HFFc6 (cell line): ENCODE measurements at regions not wholly inside any gene's neighbourhood (a gene's known extent, or its start where the extent isn't known, plus 50 kb on each side); places are given as distances from the start of the nearest gene placed in this dataset.

ENCODE experiments used
- DNase-seq: peaks from one replicate; pipeline ENCODE4 v3.0.0-alpha.2; 2018
- H3K27ac Mint-ChIP-seq: 2 replicates; pipeline ENCODE4 v1.8.0; 2020; ENCODE audit warnings: mild to moderate bottlenecking, mixed read lengths
- H3K27me3 Mint-ChIP-seq: 2 replicates; pipeline ENCODE4 v1.8.0; 2021; ENCODE audit warnings: mild to moderate bottlenecking, moderate library complexity, mixed read lengths; ENCODE audit not compliant: insufficient read depth
- H3K36me3 Mint-ChIP-seq: 2 replicates; pipeline ENCODE4 v1.8.0; 2021; ENCODE audit warnings: low read depth, mixed read lengths
- H3K4me1 Mint-ChIP-seq: 2 replicates; pipeline ENCODE4 v1.8.0; 2020; ENCODE audit warnings: low read depth, mixed read lengths
- H3K4me3 Mint-ChIP-seq: 2 replicates; pipeline ENCODE4 v1.8.0; 2020; ENCODE audit warnings: mild to moderate bottlenecking, moderate library complexity, mixed read lengths
- H3K9me3 Mint-ChIP-seq: 2 replicates; pipeline ENCODE4 v1.8.0; 2020; ENCODE audit warnings: mild to moderate bottlenecking, mixed read lengths
- CTCF ChIP-seq: fragments of 200-600 bp; sonication (generic); IDR thresholded peaks from 2 replicates; pipeline ENCODE4 v1.5.0; 2021; ENCODE audit warnings: antibody characterized with exemption, mild to moderate bottlenecking

DNA sequence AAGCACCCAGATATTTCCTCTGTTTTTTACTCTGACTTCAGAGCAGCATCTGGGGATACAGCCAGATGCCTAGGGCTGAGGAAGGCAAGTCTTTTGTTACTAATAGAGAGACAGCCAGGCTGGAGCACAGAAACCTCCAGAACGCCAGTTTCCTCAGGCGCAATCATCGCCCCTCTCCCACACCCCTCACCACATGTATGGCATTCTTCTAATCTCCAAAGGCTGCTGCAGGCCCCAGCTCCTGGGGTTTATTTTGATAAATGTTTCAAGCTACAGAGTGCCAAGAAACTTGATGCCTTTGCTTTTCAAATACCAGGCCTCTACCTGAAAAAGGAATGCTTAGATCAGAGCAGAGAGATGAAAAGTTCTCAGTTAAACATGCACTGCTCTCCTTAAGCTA lies 283.6 kb downstream of the RBM43 start:
- DNase-seq, result no peak
- no peak overlapping the region for H3K4me3 Mint-ChIP-seq
- TF ChIP-seq CTCF, result no peak
- no peaks in the 10 kb centered on the region for H3K9me3 Mint-ChIP-seq
- H3K4me1 Mint-ChIP-seq, result peaks cover 11% of the 10 kb centered on the region; the same call in 1 of the 2 replicates
- H3K27me3 Mint-ChIP-seq, result no peaks in the 10 kb centered on the region
- H3K36me3 Mint-ChIP-seq, result no peaks in the 10 kb centered on the region
- H3K27ac Mint-ChIP-seq, result no peak overlapping the region

- Mint-ChIP-seq H3K9me3 (no peaks in the 10 kb centered on the region), H3K4me1 (peaks cover 7% of the 10 kb centered on the region; the same call in 1 of the 2 replicates), H3K27ac (no peak overlapping the region), H3K36me3 (no peaks in the 10 kb centered on the region), H3K27me3 (no peaks in the 10 kb centered on the region), H3K4me3 (no peak overlapping the region)
- no peak for TF ChIP-seq CTCF
- no peak for DNase-seq
These were observed 284.4 kb downstream of the RBM43 start for GRCh38 chr2:150977296-150977695.

GRCh38 chr2:150976604-150977003 lies 285.1 kb downstream of the RBM43 start:
- H3K9me3 Mint-ChIP-seq, result no peaks in the 10 kb centered on the region
- H3K4me3 Mint-ChIP-seq, result no peak overlapping the region
- no peak for DNase-seq
- TF ChIP-seq CTCF, result no peak
- peaks cover under 1% of the 10 kb centered on the region; the same call in 1 of the 2 replicates for H3K4me1 Mint-ChIP-seq
- no peaks in the 10 kb centered on the region for H3K36me3 Mint-ChIP-seq
- no peak overlapping the region for H3K27ac Mint-ChIP-seq
- H3K27me3 Mint-ChIP-seq, result no peaks in the 10 kb centered on the region

GRCh38 chr2:150974864-150975263 lies 286.8 kb downstream of the RBM43 start:
- Mint-ChIP-seq H3K9me3 (no peaks in the 10 kb centered on the region), H3K27ac (no peak overlapping the region), H3K4me3 (no peak overlapping the region), H3K36me3 (no peaks in the 10 kb centered on the region), H3K27me3 (no peaks in the 10 kb centered on the region), H3K4me1 (no peaks in the 10 kb centered on the region)
- no peak for DNase-seq
- no peak for TF ChIP-seq CTCF

- no peak for DNase-seq
- no peak overlapping the region for H3K4me3 Mint-ChIP-seq
- H3K9me3 Mint-ChIP-seq, result no peaks in the 10 kb centered on the region
- H3K27ac Mint-ChIP-seq, result no peak overlapping the region
- no peaks in the 10 kb centered on the region for H3K4me1 Mint-ChIP-seq
- no peaks in the 10 kb centered on the region for H3K36me3 Mint-ChIP-seq
- TF ChIP-seq CTCF, result no peak
- no peaks in the 10 kb centered on the region for H3K27me3 Mint-ChIP-seq
These were observed 287.4 kb downstream of the RBM43 start for GRCh38 chr2:150974234-150974633.

DNA sequence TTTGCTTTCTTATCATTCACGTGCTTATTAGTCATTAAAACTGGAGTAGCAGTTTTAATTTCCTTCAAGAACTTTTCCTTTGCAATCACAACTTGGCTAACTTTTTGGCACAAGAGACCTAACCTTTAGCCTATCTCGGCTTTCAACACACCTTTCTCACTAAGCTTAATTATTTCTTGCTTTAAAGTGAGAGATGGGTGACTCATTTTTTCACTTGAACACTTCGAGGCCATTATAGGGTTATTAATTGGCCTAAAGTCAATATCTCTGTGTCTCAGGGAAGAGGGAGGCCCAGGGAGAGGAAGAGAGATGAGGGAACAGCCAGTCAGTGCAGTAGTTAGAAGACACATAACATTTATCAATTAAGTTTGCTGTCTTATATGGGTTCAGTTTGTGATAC lies 289.8 kb downstream of the RBM43 start:
- H3K4me1 Mint-ChIP-seq, result no peaks in the 10 kb centered on the region
- no peaks in the 10 kb centered on the region for H3K9me3 Mint-ChIP-seq
- no peak for DNase-seq
- no peak overlapping the region for H3K27ac Mint-ChIP-seq
- H3K36me3 Mint-ChIP-seq, result no peaks in the 10 kb centered on the region
- no peaks in the 10 kb centered on the region; the same call in 1 of the 2 replicates for H3K27me3 Mint-ChIP-seq
- H3K4me3 Mint-ChIP-seq, result no peak overlapping the region
- TF ChIP-seq CTCF, result no peak
